PC-3 (cell line): ENCODE measurements at regions not wholly inside any gene's neighbourhood (a gene's known extent, or its start where the extent isn't known, plus 50 kb on each side); places are given as distances from the start of the nearest gene placed in this dataset.

Experiments used
- CTCF ChIP-seq: fragments of 300-600 bp; sonication (generic); conservative IDR thresholded peaks from 2 replicates; pipeline ENCODE4 v1.5.1; 2017; ENCODE audit warnings: antibody characterized with exemption, low read depth, mild to moderate bottlenecking, low read length
- EZH2 ChIP-seq: fragments of 300-600 bp; sonication (generic); IDR thresholded peaks from one replicate; pipeline ENCODE4 v1.6.1; 2017; ENCODE audit warnings: antibody characterized with exemption, mild to moderate bottlenecking, low read length; ENCODE audit not compliant: unreplicated experiment

GRCh38 chrX:117539090-117539418 lies 577.6 kb downstream of the KLHL13 start:
- no peak for TF ChIP-seq EZH2
- no peak for TF ChIP-seq CTCF
